HG03159 (cell line): ENCODE measurements at regions not wholly inside any gene's neighbourhood (a gene's known extent, or its start where the extent isn't known, plus 50 kb on each side); places are given as distances from the start of the nearest gene placed in this dataset.
A peak's percentile ranks its signal among the peaks of the same experiment; 100 is the strongest.

ENCODE experiments used
- ATAC-seq: cut with Tn5 transposase; IDR thresholded peaks from one replicate; pipeline ENCODE4 v1.9.1; 2021; ENCODE audit warnings: mild to moderate bottlenecking, moderate library complexity; ENCODE audit not compliant: unreplicated experiment

DNA sequence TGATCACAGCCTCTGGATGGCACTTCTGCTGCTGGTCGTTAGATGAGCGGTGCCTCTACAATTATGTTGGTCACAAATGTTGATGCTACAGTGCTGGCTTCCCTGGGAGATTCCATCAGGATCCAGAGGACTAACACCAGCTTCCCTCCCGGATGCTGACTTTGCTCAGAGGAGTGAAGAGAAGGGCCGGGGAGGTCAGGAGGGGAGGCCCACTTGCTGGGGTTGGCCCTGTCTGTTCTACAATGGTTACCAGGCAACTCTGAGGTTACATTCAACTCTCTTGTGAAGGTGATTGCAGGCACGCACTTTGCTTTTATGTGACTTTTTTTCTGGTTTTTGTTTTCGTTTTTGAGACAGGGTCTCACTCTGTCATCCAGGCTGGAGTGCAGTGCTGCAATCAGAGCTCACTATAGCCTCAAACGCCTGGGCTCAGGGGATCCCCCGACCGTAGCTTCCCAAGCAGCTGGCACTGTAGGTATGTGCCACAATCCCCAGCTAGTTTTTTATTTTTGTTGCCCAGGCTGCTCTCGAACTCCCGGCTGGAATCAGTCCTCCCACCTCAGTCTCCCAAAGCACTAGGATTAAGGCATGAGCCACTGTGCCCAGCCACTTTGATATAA, 112.5 kb downstream of the ADSS2 start:
- no peak for ATAC-seq

DNA sequence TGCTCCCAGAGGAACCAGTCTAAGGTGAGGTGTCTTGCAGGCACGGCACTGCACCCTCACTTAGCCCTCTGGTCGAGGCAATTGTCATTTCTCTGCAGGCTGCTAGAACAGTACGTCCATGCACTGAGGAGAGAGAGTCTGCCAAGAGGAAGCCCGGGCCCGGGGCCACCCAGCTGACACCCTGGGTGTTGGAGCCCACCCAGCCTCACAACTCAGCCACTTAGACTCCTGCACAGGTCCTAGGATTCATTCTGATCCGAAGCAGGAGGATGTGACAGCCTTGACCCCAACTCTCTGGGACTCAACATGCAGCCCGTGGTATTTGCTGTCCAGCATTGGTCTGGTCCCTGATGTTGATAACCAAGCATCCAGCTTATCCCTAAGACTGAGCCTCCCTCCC, 111.9 kb downstream of the ADSS2 start:
- ATAC-seq: no peak

DNA sequence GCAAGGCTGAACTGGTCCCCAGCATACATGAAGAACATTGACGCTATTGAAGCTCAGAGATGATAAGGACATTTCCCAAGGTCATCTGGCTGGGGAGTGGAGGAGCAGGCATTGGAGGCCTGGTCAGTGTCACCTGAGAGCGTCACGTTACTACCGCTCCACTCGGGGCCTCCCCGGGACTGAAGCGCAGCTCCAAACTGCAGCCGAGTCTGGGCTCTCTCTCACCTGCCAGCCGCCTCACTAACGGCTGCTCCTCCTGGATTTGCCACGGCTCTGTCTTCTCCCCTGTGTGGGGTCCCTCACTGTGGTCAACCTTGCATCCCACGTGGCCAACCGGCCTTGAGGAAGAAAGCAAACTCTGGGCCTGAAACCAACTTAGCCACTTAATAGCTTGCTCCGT, 111.3 kb downstream of the ADSS2 start:
- ATAC-seq: no peak

DNA sequence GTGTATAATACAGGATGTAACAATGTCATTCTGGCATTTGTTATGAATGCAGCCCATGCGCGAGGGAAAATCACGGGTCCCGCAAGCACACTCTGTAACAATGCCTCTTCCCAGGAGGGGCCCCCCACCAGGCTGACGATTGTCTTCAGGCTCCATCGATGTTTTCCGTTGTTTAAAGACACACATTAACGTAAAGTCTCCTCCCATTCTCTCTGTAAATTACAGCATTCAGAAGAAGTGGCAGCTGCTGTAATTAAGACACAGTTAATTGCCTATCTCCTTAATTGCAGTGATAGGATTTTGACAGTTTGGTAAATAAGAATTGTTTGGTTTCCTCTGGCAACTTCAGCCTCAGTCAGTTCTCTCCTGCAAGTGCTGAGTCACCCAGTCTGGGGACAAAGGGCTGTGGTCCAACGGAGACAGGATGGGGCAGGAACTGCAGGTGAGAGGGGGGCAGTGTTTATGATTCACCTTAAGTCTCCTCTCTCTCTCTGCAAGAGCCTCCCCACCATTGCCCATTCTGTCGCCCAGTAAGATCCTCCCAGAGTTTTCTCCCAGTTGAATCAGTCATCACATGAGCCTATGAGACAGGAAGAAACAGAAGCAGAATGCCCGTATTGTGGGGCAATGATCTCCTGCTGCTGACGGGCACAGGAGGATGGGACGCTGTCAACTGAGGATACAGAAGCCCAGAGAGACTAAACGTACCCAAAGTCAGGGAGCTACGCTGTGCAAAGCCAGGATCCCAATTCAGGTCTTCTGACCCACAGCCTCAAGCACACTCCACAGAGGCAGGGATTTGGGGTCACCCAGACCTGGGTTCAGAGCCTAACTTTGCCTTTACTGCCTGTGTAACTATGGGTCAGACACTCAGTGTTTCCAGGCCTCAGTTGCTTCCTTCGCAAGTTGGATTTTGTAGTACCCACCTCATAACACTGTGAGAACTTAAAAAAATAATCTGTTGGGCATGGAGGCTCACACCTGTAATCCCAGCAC, 110.0 kb downstream of the ADSS2 start:
- no peak for ATAC-seq

DNA sequence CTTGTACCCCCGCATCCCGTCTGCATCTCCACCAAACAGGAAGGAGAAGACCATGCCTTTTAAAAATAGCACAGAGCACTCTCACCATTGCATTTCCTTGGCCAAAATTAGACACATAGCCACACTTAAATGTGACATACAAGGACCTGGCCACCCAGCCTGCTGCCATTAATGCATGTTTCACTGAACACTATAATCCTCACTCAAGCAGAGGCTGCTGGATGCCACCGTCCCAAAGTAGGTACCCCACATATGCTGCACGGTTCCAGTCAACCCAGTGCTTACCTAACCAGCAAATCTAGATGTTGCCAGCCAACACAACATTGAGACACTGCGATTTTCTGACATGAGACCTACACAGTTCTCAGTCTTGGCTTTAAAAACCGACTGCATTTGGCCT, 107.7 kb downstream of the ADSS2 start:
- ATAC-seq: no peak

DNA sequence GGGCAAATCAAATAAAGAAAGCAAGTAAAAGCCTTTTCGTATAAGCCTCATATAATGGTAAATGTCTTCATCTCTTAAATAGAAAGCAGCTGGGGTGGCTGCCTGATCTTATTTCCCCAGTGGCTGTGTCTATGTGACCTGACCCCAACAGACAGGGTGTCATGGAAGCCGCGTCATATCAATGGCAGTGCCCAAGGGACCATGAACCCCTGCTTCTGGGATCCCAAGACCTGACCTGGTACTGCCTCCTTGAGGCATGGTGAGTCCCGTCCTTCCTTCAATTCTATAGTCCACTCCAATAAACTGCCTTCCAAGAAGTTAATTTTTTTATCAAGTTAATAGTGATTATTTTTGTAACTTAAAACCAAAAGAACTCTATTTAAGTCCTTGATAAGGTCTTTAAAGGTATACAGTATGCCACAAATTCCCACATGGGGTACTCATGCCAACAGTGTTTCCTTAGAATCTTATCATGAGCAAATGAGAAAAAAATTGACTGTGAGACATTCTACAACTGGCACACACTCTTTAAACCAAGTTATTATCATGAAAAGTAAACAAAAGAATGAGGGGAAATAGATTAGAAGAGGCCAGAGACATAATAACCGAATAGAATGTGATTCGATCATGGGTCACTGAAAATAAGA, 104.6 kb downstream of the ADSS2 start:
- ATAC-seq: no peak

DNA sequence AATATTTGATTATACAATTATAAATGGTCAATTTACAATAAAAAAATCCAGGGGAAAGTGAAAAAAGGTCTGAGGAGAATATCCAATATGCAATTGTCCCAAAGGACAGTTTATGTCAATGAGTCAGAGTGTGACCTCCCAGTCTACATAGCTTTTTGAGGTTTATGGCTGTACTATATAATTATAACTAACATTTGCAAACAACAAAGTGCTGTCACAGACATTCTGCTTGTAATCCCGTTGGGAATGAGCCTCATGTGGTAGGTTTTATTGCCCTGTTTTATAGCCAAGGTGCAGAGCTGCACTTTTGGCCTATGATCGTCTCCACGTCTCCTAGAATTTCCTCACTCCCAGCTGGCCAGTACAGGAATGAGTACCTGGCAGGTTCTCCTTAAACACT, 103.8 kb downstream of the ADSS2 start:
- no peak for ATAC-seq

DNA sequence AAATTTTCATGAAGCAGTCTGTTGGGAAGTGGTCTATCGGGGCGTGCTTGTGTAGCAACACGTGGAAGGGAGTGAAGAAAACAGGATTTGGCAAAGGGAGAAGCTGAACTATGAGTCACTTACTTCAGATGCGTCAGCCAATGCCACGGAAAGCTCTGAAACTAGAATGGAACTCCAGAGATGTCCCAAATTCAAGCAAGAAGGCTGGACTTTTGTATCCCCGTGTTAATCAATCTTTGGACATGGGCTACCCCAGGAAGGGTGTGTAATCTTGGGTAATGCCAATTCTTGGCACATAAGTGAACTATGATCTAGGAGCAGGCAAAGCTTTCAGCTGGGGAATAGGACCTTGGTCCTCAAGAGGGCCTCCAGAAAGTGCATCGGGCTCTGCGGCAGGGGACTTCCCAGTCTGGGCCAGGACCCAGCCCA, 102.6 kb downstream of the ADSS2 start:
- no peak for ATAC-seq

DNA sequence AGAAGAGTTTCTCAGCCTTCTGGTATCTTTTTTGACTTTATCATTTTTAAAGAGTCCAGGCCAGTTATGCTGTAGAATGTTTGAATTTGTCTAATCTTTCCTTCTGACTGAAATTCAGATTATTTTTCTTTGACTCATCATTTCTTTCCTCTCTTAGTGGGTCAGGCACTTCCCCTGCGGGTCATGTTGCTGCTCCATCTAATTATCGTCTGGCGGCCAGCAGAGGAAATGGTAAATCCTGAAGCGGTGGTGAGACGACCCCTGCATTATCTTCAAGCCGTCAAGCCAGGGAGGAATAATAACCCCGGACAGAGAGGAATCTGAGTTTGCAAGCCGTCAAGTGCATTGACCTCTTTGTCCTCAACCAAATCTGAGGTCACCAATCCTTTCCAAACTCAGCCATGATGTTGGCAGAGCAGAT, 102.1 kb downstream of the ADSS2 start:
- no peak for ATAC-seq

DNA sequence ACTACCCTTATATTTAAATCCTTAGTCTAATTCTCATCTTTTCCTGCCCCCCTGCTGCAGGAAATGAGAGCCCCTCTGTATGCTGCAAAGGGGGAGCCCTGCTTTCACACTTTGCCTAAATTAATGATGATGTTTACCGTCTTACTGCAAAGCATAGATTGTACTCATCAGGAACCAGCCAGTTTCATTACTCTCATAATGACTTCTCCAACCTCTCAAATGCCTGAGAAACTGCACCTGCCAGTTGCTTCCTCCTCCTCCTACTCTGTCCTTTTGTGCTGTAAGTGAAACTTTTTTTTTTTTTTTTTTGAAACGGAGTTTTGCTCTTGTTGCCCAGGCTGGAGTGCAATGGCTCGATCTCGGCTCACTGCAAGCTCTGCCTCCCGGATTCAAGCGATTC, 101.7 kb downstream of the ADSS2 start:
- peak; percentile 75 for ATAC-seq

DNA sequence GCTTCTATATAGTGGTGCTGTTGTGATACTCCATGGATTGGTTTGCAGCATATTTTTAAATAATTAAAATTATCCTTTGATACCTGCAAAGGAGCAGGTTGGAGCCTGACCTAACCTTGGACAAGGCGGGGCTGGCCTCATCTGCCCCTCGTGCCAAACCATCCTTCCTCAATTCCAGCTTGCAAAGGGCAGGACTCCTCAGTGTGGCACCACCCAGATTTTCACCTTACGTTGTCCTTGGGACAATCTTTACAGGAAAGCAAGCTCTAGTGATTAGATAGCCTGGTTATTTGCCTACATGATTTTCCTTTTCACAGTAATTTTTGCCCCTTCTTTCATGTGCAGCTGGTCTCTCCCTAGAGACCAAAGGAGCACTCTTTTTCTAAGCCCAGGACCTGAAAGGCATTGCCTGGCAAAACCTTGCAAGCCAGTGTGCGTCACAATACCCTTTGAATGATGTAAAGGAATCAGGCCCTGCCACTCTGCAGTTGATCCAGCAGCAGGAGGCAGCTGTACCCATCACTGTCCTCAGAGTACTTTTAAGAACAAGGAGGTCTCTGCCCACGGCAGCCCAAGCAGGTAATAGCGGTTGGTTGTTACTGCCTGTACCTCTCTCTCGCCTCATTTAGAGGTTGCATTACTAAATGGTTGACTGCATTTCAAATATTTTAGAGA, 99.4 kb downstream of the ADSS2 start:
- ATAC-seq: no peak

DNA sequence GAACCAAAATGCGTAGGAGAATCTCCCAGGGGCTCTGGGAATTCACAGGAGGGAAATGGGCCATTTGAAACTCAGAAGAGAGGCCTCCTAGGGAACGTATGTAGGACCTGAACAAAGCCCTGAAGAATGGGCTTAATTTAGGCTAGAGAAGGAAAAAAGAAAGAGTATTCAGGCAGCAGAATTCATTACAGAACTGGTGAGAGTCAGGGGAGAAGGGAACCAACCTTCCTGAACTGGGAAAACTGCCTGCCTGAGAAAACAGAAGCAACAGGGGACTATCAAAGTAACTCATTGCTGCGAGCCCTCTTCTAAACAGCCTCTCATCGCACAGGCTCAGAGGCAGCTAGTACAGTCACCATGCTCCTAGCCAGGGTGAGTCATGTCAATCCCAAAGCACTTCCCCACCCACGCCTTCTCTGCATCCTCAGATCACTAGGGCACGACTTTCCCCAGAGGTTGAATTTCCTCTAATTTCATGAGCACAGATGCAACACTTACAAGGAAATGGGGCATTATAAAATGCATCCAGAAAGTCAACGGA, 98.1 kb downstream of the ADSS2 start:
- peak; percentile 58 for ATAC-seq

DNA sequence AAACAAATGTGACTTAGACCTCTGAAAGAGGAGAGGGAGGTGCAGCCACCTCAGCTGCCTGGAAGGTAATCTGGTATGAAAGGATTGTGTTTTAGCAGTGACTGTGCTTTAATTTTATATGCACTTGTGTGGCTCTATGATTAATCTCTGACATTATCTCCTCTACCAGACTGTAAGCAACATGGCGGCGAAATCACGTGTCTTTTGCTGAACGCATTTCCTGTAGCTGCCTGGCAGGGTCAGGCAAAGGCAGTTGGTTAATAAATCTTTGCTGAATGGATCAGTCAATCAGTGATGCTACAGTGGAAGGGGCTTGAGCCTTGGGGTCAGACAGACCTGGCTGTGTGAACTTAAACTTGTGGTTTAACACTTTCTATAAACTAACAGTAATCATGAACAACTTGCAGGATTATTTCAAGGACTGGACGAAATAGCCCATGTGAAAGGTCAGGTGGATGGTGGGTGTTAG, 96.9 kb downstream of the ADSS2 start:
- no peak for ATAC-seq

DNA sequence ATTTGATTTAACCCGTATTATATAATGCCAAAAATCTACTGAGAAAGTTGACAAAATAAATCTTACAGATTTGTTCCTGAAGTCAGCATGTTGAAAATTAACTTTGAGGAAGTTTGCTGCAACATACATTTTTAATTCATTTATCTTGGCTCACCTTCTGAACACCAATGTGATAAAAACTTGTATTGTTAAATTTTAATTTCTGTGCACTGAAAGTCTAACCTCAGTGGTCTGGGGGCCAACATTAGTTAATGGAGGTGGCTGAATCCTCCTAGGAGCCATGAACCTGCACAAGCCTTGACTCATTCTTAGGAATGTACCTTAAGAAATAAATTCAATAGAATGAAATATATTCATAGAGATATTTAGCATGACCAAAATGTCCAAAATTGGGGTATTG, 95.3 kb downstream of the ADSS2 start:
- no peak for ATAC-seq
